GM21529 (cell line): ENCODE measurements at regions not wholly inside any gene's neighbourhood (a gene's known extent, or its start where the extent isn't known, plus 50 kb on each side); places are given as distances from the start of the nearest gene placed in this dataset.

Experiments used
- ATAC-seq: cut with Tn5 transposase; IDR thresholded peaks from one replicate; pipeline ENCODE4 v1.9.1; 2021; ENCODE audit not compliant: unreplicated experiment

DNA sequence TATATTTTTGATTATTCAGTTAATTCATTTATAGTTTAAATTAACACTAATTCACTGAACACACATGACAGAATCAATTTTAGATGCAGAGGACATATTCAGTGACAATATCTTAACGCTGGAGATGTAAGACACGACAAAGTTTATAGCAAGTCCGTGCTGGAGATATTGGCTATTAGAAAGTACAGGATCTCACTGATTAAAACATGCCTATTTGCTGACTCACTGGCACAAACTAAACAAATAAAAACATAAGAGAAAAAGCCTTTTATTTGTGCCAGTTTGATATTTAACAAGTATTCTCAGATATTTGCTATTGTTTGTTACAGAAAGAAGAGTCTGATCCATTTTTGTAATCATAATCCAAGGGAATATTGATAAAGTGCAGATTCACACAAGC is 1122.9 kb upstream of the B3GALT2 start:
- no peak for ATAC-seq

DNA sequence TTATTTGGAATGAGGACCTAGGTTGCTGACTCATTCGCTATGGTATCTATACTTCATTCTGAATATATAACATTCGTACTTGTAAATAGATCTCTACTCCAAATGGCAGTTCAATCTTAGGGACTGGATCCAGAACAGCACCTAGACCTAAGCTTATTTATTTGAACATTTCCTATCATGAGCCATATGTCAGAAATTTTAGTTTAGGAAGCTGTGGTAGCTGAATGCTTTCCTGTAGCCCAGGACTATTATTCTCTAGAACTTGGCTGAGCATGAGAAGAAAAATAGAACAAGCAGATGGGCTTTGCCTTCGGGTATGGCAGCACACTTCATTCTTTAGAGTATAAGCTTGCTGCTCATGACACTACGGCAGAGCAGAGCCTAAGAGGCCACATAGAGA is 1114.4 kb upstream of the B3GALT2 start:
- ATAC-seq = no peak

DNA sequence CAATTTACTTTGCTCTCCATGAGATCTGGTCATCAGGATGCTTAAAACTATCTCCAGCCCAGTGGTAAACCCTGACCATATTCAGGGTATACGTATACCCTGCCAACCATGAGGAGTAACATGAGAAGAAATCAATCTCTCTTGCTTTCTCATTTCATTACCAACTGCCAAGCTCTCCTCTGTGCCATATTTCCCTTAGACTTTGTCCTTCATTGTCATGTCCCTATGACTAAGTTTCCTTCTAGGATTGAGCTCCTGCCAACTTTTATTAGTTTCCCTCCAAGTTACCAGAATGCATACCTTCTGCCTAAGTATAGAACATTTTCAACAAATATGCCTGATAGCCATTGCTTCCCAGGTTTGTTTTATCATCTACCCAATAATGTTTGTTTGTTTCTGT is 1113.9 kb upstream of the B3GALT2 start:
- no peak for ATAC-seq

DNA sequence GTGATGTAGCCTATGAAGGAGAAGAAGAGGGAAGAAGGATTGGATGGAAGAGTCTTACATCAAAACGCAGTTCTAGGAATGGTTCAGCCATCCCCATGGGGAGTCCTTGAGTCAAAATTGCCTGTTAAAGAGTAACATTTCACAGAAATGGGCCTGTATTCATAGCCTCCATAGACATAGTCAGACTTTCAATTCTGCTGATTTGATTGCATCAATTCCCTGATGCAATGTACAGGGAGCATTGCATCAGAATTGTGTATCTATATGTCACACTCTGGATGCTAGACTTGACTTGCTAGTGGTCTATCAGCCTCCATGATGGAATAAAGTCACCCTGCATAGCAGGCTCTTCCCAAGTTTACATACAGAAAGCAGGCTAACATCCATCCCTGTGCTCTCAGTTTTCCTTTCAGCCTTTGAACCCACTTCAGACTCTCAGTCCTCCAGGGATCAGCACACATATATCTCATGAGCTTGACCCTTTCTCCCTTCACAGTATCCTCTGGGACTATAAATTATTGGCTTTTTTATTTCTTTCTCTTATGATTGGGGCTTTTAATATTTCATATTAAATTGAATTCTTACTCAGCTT is 1111.7 kb upstream of the B3GALT2 start:
- no peak for ATAC-seq

DNA sequence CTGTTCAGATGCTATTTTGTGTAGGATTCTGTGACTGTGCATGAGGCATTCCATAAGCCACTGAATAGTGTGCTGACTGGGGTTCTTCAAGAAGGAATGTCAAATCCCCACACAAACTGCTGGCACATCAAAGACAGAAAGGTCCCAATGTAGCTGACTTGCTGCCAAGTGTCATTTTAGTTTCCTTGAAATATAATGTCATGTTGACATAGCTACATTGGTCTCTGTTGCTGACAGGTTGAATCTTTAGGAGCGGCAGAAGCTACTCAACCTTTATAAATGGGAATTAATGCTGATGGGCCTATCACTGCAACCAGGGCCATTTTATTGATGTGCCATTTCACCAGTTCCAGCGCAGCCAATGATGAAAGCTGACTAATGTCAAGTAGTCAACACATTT is 1110.7 kb upstream of the B3GALT2 start:
- no peak for ATAC-seq

DNA sequence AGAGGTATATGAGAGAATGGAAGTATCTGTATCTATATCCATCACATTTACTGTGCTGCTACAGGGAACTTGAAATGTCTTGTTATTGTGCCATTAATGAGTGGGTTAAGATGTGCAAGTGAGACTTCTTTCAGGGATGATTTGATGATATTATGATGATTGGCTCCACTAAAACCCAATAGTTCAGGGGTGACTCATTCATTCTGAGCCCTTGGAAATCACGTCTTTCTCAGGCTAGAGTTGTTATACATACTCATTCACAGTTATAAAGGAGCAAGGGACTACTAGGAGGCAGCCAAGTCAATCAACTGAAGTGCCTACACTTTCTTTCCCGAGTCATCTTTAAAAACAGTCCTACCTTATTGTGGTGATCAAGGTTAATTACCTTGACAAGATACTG is 1109.8 kb upstream of the B3GALT2 start:
- ATAC-seq = no peak

DNA sequence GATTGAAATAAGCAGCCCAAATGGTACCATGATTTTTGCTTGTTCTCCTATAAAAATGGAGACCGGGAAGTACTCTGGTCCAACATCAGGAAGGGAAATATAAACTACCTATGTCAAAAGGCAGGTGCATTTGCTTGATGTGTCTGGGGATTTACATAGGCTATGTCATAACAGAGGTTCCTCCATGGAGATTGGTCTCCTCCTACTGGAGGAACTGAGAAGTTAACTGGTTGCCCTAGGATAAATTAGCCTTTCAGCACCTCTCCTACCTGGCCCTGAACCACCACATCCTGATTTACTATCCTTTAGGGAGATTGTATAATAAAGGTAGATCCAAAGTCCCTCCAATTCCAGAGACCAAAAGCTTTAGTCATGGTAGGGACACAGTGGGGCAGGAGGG is 1109.3 kb upstream of the B3GALT2 start:
- ATAC-seq = peak; percentile 91

DNA sequence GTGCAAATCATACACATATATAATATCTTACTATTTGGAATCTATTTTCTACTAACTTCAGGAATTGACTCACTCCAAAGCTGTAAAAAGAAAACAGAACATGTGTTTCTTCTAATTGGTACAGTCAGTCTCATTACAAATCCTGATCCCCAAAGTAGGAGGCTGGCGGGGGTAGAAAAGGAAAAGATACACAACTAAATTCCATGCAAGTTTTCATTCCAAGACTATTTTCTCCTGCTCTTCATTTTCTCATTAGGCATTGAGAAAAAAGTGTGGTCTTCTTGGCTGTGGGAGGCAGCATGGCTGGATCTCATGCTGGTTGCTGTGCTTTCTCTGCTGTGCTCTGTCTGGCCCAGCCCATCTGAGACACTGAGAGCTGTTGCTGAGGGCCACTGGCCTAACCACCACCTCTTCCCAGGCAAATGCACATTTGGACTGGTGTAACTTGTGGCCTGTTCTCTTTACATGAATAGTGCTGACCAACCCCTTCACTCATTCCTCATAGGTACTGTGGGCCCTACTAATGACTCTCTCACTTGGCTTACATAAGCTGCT is 1107.5 kb upstream of the B3GALT2 start:
- ATAC-seq = no peak

DNA sequence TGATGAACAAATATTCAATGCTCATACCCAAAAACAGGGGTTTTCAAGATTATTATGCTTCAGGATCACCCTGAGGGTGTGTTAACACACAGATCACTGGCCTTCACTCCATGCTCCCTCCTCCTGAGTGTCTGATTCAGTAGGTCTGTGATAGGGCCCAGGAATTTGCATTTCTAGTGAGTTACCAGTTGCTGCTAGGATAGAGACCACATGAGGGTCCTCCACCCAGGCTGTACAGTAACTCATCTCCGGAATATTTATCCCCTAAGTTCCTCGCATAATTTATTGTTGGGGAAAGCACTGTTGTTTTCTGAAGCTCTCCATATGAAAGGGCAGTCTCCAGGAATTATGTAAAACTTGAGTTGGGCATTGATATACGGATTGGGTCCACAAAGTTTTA is 1106.6 kb upstream of the B3GALT2 start:
- ATAC-seq = no peak

DNA sequence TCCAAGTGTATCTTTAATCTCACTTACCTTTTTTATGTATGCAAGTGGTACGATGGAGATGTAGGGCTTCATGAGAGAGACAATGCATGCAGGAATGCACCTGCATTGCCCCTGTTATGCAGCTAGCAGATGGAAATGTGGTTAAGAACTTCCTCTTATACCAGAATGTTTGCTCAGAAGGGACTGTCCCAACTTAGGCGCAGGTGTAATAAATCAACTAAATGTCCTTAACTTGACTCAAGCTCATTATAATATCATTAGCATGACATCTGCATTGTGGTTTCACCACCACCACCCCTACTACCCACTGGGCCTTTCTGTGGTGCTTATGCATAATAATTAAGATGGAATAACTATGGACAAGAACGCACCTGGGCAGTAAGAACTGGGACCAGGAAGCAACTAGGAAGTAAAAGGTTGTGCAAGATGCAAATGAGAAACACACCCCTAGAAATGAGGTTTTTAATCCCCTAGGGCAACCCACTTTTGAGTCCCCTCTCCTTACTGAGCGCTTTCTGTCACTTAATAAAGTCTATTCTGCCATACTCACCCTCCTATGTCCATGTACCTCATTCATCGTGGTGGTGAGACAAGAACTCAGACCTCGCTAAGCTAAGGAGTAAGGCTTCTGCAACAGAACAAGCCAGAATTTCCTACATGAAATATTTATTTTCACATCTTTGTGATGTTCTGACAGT is 1103.3 kb upstream of the B3GALT2 start:
- ATAC-seq = peak; percentile 96

DNA sequence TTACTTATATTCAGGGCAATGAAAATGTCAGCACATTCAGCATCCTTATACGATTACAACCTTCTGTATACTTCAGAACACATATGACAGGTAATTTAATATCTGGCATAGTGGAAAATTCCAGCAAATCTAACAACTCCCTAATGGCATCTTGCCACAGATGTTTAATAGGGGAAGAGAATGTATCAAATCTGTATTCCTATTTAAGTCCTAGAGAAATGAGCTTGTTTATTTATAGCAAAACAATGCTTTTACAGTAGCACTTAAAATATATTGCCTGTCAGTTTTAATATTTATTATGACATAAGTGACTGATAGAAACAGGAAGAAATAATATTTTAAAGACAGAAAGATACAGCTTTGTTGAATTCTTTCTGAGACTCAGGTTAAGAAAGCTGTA is 1101.8 kb upstream of the B3GALT2 start:
- ATAC-seq = no peak

DNA sequence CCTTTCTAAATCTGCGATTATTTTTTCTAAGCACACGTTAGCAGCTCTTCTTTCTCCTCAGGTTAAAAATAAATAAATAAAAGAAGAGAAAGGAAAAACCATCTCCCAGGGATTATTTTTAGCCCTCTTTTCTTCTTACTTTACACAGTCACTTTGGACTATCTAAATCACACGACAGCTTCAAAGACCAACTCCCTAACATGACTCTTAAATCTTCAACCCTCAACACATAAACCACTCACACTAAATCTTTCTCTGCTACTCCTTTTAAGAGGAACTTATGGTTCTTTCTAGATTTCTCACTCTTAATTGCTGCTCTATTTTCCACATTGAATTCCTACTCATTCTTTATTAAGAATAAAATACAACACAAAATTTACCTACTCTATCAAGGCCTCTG is 1095.0 kb upstream of the B3GALT2 start:
- ATAC-seq = no peak

DNA sequence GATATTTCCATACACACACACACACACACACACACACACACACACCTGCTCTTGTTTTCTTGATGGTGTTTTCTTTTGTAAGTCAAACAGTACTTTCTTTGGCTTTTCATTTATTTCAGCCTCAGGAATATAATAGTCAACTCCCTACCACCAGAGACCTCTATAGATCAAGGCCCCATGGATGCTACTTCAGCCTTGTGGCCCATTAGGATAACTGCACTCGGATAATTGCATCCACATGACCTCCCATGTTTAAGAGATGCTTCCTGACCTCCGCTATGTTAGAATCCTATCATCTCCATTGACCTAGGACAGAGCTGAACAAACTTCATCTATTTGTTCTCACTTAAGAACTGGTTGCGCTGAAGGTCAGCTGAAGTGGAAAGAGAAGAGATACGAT is 1094.0 kb upstream of the B3GALT2 start:
- no peak for ATAC-seq

DNA sequence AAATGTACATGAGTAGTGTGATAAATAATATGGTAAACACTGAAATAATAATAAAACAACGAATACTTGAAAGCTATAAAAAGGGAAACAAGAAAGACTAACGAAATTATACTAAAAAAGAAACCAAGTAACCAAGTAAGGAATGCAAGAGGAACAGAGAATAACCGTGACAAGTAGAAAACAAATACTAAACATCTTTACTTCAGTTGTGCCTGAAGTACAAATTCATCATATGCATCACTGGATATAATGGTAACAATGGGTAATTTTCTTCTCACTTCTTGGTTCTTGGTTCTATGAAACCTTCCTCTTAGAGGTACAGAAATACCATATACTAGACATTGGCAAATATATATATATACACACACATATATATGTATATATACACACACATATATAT is 1093.6 kb upstream of the B3GALT2 start:
- peak; percentile 93 for ATAC-seq

DNA sequence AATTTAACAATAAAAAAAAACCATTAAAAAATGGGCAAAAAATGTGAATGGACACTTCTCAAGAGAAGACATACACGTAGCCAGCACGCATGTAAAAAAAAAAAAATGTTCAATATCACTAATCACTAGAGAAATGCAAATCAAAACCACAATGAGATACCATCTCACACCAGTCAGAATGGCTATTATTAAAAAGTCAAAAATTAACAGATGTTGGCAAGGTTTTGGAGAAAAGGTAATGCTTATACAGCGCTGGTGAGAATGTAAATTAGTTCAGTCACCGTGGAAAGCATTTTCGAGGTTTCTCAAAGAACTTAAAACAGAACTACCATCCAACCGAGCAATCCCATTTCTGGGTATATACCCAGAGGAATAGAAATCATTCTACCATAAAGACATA is 1091.5 kb upstream of the B3GALT2 start:
- no peak for ATAC-seq

DNA sequence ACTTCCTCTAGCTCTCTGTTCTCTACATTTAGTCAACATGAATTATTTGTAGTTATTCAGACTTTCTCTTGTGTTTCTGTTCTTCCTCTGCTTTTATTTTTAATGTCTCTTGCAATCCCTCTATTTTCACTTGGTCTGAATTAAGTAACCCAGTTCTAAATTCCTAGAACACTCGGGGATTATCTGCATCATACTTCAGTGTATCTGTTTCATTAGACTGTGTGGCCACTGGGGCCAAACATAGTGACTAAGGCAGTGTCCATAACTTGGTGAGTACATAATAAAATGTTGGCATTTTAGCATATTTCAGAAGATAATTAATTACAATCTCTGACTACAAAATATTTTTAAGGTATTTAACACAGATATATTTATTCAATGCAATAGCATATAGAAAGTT is 1087.2 kb upstream of the B3GALT2 start:
- no peak for ATAC-seq

DNA sequence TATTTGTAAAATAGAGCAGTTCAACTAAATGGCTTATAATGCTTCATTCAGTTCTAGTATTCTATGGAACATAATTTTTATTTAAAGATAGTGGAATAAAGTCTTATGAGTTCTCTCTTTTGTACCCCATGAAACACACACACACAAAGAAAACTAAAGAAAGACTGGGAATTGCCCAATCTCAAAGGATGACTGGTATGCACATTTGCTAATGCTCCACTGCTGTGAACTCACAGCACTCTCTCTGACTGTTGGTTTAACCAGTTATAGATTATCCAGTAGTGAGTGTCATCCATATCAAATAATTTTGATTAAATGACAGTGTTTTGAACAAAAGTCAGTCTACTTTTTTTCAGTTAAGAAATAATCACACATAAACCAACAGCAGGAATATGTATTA is 1082.4 kb upstream of the B3GALT2 start:
- ATAC-seq = no peak

DNA sequence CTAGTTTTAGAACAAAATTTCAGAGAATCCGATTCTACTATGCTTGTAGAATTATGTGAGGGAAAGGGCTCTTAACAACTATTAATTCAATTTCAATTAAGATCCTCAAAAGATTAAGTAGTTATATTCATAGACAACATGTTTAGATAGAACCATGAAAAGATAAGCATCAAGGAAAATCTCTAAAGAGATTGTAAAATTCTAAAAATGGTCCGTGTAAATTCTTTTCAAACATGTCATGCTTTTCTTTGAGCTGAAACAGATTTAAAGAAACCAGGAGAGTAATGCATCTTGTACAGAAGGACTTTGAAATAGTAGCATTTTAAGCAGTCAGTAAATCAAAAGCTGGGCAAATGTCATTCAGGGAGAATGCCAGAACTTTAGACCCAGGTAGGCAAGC is 1080.6 kb upstream of the B3GALT2 start:
- no peak for ATAC-seq

DNA sequence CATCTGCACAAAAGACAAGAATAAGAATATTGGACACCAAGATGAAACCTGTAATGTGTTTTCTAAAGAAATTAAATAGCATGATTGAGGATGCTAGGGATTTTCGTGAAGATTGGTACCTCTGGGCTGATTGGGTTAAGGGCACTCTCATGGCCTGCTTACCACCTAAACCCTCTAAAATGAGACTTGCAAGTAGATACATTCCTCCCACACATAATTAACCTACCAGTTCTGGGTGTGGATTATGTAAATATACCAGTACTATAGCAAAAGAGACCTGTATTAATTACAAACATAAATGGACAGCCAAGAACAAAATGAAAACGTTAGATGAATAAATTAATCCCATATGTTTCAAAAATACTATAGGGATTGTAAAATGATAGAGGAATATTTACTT is 1069.6 kb upstream of the B3GALT2 start:
- ATAC-seq = no peak

DNA sequence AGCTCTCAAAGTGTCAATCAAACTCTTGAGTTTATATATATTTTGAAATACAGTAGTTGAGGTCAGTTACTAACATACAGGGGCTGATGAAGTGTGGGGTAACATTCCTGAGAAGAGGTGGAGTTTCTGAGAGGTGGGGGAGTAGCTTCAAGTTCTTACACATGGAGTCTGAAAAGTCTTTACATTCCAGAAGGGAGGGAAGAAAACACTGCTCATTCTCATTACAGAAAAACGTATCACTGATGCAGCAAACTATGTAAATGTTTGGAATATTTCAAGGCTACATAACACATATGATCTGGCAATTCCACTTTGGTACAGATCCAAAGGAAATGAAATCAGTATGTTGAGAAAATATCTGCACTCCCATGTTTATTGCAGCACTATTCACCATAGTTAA is 1065.8 kb upstream of the B3GALT2 start:
- ATAC-seq = no peak

DNA sequence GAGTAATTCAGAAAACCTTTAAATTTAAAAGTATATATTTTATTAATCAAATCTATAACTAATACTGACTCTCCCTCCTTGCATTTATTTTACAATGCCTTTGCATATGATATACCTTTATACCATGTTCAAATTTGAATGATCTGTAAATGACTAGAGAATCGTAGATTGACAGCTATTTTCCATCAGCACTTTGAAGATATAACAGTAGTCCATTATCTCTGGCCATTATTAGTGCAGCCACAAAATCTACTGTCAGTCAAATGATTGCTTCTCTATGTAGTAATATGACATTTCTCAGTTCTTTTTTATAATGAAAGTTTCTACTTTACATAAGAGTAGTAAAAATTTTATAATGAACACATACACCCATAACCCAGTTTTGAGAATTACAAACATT is 1054.8 kb upstream of the B3GALT2 start:
- ATAC-seq = no peak

DNA sequence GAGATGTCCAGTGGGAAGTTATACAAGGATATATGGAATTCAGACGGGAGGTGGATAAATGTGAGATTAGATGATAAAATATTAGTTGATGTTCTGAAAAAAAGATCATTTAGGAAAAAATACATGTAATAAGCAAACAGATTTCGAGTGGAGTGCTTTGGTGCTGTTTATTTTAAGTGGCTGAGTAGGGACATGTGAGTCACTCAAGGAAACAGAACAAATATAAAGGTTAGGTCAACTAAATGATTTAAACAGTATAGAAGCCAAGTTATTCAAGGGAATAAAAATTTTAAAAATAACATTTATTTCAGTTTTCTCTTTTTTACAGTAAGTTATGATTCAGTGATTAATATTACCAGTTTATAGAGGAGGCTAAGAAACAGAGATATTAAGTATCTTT is 1046.7 kb upstream of the B3GALT2 start:
- ATAC-seq = no peak
